H1 (cell line): ENCODE measurements at regions not wholly inside any gene's neighbourhood (a gene's known extent, or its start where the extent isn't known, plus 50 kb on each side); places are given as distances from the start of the nearest gene placed in this dataset.

Source experiments
- ATF2 ChIP-seq: IDR thresholded peaks from 2 replicates; pipeline ENCODE4 v1.6.1; 2012; ENCODE audit warnings: low read length, inconsistent platforms
- EZH2 ChIP-seq: fragments of 200-600 bp; sonication (generic); IDR thresholded peaks from 2 replicates; pipeline ENCODE4 v1.7.1; 2012; ENCODE audit warnings: low read depth, mild to moderate bottlenecking, moderate library complexity, low read length, inconsistent platforms; ENCODE audit not compliant: severe bottlenecking
- KDM1A ChIP-seq: fragments of 200-600, 300-600 bp; sonication (generic); IDR thresholded peaks from 2 replicates; pipeline ENCODE4 v1.7.1; 2016; ENCODE audit warnings: mild to moderate bottlenecking, low read length, borderline replicate concordance
- POLR2A ChIP-seq, 2 experiments: IDR thresholded peaks; 1 replicate in 1 of 2; 2 replicates in 1 of 2; pipeline ENCODE4 v1.6.1; 2011; ENCODE audit warnings: low read depth in 2 of 2, low read length in 2 of 2, mild to moderate bottlenecking in 2 of 2; ENCODE audit errors: control extremely low read depth in 1 of 2
- RAD21 ChIP-seq, 2 experiments: IDR thresholded peaks in 1 of 2; conservative IDR thresholded peaks in 1 of 2; 2 replicates each; pipeline ENCODE4 v1.6.1; 2011; ENCODE audit warnings: low read depth in 2 of 2, low read length in 2 of 2, improper control_type of control experiment in 1 of 2, inconsistent platforms in 1 of 2, mild to moderate bottlenecking in 1 of 2, moderate library complexity in 1 of 2
- SP1 ChIP-seq: IDR thresholded peaks from 2 replicates; pipeline ENCODE4 v1.6.1; 2011; ENCODE audit warnings: low read depth, low read length

GRCh38 chr9:105118636-105119035 lies 125.8 kb upstream of the SLC44A1 start (continued):
- TF ChIP-seq EZH2 (no peak), RAD21 (IDR thresholded peaks at IDR 0.05 in 1 of 2, conservative IDR thresholded peaks at IDR 0.05 in 1 of 2; ENCODE audit: low read depth in 2 of 2, low read length in 2 of 2) (no peak), POLR2A (IDR thresholded peaks at IDR 0.05; ENCODE audit: control extremely low read depth in 1 of 2, low read depth in 2 of 2, low read length in 2 of 2) (no peak), KDM1A (no peak), ATF2 (no peak), SP1 (no peak)
